ENCODE measurements at regions not wholly inside any gene's neighbourhood (a gene's known extent, or its start where the extent isn't known, plus 50 kb on each side); places are given as distances from the start of the nearest gene placed in this dataset.

DNA sequence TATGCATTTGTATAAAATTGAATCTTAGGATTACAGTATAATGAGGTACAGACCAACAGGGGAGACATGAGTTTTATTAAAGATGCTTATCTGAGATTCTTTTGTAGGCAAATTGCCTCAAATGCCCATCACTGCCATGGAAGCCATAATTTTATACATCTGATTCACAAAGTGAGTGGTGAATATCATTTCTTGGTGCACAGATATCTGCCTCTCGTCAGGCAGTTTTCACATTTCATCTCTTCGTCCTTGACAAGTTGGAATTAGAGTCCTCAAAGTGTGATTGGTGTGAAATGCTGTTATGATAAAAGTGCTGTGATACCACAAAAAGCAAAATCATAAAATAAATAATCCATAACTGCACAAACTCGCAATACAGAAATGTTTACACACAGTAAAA is 1602.8 kb upstream of the DDX18 start:
- TF ChIP-seq, protein P1, sequence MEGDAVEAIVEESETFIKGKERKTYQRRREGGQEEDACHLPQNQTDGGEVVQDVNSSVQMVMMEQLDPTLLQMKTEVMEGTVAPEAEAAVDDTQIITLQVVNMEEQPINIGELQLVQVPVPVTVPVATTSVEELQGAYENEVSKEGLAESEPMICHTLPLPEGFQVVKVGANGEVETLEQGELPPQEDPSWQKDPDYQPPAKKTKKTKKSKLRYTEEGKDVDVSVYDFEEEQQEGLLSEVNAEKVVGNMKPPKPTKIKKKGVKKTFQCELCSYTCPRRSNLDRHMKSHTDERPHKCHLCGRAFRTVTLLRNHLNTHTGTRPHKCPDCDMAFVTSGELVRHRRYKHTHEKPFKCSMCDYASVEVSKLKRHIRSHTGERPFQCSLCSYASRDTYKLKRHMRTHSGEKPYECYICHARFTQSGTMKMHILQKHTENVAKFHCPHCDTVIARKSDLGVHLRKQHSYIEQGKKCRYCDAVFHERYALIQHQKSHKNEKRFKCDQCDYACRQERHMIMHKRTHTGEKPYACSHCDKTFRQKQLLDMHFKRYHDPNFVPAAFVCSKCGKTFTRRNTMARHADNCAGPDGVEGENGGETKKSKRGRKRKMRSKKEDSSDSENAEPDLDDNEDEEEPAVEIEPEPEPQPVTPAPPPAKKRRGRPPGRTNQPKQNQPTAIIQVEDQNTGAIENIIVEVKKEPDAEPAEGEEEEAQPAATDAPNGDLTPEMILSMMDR (IDR thresholded peaks at IDR 0.05) = no peak
- TF ChIP-seq JUN (CRISPR knock-in tag; IDR thresholded peaks at IDR 0.05) = no peak
